Activated T-cell treated with anti-CD3 and anti-CD28 coated beads for 24 hours (primary cell): ENCODE measurements at regions not wholly inside any gene's neighbourhood (a gene's known extent, or its start where the extent isn't known, plus 50 kb on each side); places are given as distances from the start of the nearest gene placed in this dataset.

Source experiments
- DNase-seq: peaks from one replicate; pipeline ENCODE4 v3.0.0-alpha.2; 2020; ENCODE audit warnings: low read depth

- DNase-seq, result no peak
Measured at GRCh38 chr10:35739998-35740397, 97.9 kb upstream of the FZD8 start.

DNA sequence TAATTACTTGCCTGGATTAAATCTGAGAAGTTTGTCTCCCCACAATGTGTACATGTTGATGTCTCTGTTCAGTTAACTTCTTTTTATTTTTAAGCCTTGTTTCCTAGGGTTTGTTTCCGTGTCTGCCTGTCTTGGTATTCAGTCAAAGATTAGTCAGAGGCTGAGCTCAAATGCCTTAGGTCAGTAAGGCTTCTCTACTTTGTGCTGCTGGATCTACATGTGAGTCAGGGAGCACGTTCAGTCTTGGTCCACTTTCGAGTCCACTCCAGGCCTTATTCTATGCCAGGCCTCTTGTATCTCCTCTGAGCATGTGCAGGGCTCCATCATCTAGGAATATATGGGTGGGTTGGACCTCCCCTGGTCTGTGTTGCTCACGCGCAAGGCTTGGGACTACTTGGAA is 93.3 kb upstream of the FZD8 start:
- no peak for DNase-seq

DNA sequence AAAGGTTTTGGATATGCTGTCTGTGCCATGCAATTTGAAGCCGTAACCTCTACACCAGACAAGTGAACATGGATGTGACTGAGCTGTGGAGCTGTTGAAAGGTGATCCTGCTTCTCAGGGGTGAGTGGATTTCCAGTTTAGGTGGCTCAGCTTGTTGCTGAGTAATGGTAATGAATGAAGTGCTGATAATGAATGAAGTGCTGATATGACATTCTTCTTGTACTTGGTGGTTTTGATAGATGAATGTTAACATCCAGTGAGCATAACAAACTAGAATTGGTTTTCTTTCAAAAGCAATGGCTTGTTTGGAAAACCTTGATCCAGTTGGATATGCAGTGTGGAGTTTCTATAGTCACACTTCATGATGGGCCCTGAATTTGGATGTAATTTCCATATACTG is 89.7 kb upstream of the FZD8 start:
- no peak for DNase-seq

- no peak for DNase-seq
Measured at GRCh38 chr10:35728341-35728740, 86.2 kb upstream of the FZD8 start.

- no peak for DNase-seq
Measured at GRCh38 chr10:35726846-35727245, 84.8 kb upstream of the FZD8 start.

GRCh38 chr10:35723992-35724391 is 81.9 kb upstream of the FZD8 start:
- DNase-seq, result no peak

- DNase-seq, result no peak
Measured at GRCh38 chr10:35723059-35723458, 81.0 kb upstream of the FZD8 start.

GRCh38 chr10:35722636-35723035 is 80.5 kb upstream of the FZD8 start:
- no peak for DNase-seq

DNA sequence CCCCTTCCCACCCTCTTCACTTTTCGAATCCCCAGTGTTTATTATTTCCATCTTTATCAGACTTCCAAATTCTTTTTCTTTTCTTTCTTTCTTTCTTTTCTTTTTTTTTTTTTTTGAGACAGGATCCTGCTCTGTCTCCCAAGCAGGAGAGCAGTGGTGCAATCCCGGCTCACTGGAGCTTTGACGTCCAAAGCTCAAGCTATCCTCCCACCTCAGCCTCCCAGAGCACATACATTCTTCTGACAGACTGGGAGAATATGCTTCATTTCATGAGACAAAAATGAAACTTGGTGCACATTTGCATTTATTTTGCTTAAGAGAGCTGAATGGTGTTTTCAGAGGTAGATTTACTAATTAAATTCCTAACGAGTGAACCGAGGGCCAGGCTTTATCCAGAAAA is 80.1 kb upstream of the FZD8 start:
- DNase-seq, result no peak

DNA sequence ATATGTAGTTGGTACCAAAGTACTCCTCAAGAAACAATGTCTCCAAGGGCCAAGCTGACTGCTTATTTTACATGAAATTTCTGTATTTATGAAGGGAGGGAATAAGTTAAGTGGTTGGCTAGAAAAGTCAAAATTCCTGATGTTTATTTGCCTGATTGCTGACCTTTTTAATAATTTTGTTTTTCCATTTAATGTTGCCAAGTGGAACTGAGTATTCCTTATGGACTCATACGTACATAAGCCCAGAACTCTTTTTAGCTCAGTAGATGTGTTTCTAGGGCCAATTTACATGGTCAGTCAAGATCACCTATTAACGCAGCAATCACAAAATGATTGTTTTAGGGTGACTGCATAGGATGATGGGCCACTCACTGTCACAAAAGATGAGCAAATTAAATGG is 78.3 kb upstream of the FZD8 start:
- no peak for DNase-seq

DNA sequence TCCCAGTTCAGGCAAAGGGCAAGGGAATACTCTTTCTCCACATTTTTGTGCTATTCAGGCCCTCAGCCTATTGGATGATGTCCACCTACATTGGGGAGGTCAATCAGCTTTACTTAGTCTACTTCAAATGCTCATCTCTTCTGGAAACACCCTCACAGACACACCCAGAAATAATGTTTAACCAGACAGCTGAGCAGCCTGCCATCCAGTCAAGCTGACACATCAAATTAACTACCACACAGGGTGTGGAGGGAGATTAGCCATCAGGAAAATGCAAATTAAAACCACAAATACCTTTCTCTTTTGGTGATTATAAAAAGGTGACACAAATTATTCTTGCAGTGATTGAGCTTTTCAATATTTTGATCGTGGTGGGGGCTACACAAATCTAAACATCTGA is 74.7 kb upstream of the FZD8 start:
- DNase-seq, result no peak

DNA sequence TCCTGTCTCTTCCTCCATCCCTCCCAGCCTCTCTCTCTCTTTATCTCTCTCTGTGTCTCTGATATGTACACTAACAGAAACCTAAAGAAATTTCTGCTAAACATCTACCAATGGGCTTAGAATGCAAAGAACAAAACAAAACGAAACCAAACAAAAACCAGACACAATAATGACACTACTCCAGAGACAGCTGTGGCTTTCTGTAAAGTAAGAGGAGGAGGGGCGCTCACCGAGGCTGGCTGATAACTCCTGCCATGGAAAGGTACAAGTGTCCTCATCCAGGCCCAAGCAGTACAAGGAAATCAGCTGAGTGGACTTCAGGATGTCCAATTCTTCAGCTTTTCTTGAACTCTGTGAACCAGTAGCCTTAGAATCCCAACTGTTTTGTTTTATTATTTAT is 70.4 kb upstream of the FZD8 start:
- no peak for DNase-seq

- no peak for DNase-seq
Measured at GRCh38 chr10:35711615-35712411, 69.7 kb upstream of the FZD8 start.

GRCh38 chr10:35707642-35708425 is 65.7 kb upstream of the FZD8 start:
- DNase-seq, result no peak

- DNase-seq, result no peak
Measured at GRCh38 chr10:35706959-35707358, 64.9 kb upstream of the FZD8 start.

GRCh38 chr10:35705671-35706070 is 63.6 kb upstream of the FZD8 start:
- DNase-seq, result no peak

DNA sequence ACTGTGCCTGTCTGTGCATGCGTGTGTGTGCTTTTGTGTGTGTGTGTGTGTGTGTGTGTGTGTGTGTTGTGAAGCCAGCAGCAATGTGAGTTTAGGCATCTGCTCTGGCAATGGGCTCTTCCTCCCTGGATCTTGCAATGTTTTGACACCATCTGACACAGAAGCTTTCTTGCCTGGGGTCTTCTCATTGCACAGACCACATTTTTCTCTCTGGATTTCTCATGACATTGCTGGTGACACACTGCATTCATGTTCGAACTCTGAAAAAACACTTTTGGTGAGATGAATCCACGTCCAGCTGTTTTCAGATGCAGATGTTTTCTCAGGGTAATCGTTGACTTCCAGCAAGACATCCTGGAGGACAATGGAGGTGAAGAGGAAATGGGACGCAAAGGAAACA is 63.0 kb upstream of the FZD8 start:
- DNase-seq, result no peak

DNA sequence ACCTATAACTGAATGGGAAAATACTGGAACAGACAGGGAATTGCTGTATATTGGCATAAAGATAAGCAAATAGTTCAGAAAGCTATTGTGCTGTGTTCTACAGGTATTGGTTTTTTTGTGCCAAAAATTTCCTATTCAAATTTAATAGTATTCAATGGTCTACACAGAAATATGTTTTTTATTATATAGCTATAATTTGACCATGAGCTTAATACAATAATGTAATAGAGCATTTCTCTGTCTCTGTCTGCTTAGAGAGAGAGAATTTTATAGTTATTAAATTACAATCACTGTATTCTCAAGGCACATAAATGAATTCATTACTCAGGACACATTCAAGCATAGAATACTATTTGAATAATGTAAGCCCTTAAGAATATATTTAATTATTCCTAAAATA is 62.3 kb upstream of the FZD8 start:
- no peak for DNase-seq

DNA sequence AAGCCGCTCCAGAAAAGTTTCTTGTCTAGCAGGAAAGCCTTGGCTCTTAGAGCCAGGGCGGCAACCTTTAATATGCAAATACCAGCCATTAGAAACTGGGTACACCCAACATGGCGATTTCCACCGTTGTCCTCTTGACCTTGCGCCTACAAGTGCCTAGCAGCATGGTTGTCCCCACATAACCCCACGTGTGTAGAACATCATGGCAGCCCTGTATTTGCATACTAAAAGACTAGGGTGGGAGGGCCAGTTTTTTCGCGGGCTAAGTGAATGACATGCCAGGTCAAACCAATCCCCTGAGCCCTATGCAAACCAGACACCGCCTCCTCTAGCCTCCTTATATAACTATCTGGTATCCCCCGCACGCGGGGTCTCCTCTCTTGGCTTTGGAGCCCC is 58.4 kb upstream of the FZD8 start:
- DNase-seq, result no peak

DNA sequence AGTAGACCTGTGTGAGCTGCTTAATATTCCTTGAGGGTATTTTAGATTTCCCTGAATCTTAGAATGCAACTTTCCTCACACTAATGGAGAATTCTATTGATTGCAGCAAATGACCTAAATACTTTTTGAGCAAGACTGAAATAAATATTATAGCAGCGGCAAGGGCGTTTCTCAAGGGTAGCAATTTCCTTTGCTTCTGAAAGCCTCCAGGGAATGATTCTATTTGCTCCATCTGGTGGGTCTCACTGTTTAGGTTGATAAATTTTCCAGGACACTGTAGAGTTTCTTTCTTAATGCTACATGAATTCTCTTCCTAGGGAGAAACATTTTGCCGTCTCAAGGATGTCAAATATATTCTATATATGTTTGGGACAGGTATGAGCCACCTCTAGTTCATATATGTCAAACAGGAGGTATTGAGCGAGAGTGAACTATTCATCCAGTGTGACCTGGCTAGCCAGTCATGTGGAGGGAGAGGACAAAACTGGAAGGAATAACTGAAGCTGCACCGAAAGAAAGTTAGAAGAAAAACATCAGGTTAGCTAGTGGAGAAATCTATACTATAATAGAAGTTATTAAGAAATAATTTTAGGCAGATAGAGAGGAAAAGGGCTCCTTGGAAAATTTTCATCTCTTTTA is 57.9 kb upstream of the FZD8 start:
- DNase-seq, result no peak

- no peak for DNase-seq
Measured at GRCh38 chr10:35696392-35697287, 54.5 kb upstream of the FZD8 start.

- DNase-seq, result no peak
Measured at GRCh38 chr10:35693800-35694199, 51.7 kb upstream of the FZD8 start.
